GM18498 (cell line): ENCODE measurements at regions not wholly inside any gene's neighbourhood (a gene's known extent, or its start where the extent isn't known, plus 50 kb on each side); places are given as distances from the start of the nearest gene placed in this dataset.

Experiments used
- ATAC-seq: cut with Tn5 transposase; IDR thresholded peaks from one replicate; pipeline ENCODE4 v1.9.1; 2021; ENCODE audit warnings: mild to moderate bottlenecking, moderate library complexity; ENCODE audit not compliant: unreplicated experiment

GRCh38 chr22:22392131-22392530 lies 116.4 kb downstream of the ZNF280B start:
- ATAC-seq = no peak

DNA sequence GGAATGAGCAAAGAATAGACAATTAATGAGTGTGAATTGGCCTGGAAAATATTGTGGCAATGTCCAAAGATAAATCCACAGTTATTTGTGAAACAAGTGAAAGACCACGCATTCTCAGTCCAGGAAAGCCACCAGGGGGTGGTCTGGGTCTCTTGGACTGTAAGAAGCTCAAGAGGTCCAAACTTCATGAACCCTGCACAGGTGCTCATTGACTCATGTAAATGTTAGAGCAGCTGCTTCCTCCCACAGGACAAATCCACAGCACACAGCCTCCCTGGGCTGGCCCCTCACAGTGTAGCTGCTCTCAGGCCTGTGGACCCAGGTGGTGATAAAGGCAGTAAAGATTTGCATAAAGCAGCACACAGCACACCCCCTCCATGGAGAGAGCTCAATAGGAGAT lies 114.0 kb downstream of the ZNF280B start:
- no peak for ATAC-seq

DNA sequence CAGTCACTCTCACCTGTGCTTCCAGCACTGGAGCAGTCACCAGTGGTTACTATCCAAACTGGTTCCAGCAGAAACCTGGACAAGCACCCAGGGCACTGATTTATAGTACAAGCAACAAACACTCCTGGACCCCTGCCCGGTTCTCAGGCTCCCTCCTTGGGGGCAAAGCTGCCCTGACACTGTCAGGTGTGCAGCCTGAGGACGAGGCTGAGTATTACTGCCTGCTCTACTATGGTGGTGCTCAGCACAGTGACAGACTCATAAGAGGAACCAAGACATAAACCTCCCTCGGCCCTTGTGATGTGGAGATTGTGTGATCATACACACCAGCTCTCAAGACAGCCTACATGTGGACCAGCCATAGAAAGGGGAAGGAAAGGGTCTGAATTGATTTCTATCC lies 113.3 kb downstream of the ZNF280B start:
- ATAC-seq = no peak

GRCh38 chr22:22396741-22397291 lies 111.7 kb downstream of the ZNF280B start:
- ATAC-seq = no peak

- ATAC-seq = no peak
Observed at GRCh38 chr22:22397292-22397870, 111.2 kb downstream of the ZNF280B start.

DNA sequence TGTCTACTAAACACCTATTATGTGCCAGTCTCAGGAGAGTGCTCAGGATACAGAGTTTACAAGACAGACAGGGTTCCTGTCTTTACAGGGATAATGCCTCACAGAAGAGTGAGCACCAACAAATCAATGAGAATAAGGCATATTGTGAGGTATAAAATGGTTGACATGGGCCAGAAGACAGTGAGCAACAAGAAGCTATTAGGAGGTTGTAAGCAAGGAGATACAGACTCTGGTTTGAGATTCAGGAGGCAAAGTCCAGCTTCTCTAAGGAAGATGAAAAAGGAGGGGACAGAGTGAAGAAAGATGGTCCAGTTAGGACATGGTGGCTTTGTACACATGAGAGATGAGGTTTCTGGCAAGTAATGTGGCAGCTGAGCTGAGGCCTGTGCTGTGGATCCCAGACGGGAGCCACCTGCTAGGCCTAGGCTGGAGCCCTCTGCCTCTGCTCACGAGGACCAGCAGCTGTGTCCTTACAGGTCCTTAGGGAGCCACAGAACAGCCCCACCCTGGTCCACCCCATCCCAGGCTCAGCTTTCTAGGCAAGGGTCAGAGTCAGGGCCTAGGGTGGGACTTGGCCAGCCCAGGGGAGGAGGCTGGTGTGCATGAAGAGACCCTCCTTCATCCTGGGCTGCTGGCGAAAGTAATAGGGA lies 110.5 kb downstream of the ZNF280B start:
- no peak for ATAC-seq

GRCh38 chr22:22398530-22399327 lies 109.8 kb downstream of the ZNF280B start:
- ATAC-seq = no peak

DNA sequence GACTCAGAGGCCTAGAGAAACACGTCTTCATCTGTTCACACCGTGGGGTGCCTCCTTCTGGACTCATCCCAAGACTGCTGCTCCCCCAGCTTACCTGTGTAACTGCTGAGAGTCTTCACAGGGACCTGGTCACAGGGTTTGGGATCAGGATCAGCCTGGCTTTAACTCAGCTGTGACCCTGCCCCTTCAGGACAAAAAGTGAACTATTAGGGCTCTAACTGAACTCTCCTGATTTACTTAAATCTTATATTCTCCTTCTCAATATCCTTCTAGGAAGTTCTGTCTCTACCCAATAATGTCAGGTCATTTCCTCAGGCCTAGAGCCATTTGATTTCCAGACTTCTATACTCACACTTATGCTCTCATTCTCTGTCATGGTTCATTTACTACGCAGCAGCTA lies 108.4 kb downstream of the ZNF280B start:
- no peak for ATAC-seq

DNA sequence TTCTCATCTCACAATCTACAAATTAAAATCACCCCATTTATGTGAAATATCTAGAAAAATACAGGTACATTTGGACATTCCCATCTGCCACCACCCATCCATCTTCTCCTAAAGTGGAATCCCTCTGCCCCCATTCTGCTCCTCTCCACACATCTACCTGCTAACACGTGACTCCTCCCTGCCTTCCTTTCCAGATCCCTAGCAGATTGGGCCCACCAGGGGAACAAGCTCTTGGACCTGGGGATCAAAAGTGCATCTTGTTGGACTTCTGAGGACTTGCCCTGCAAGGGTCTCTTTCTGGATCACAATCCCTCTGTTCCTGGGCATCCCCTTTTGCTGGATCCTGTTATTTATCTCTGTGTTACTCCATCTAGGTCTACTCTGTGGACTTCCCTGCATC lies 107.6 kb downstream of the ZNF280B start:
- ATAC-seq = no peak

DNA sequence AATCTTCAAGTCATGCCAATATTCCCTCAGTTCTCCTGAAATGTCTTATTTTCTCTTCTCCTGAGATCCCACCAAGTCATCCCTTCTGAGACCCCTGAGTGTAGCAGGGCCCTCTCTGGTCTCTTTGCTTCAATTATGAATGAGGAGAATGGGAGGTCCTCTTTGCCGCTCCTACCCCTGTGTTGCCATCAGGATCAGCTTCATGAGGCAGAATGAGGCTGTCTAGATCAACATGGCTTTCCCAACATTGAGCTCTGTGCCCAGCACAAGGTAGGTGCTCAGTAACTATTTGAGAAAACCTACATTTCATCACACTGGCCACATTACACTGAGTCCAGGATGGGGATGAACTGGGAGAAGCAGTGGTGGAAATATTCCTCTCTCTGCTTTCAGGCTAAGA lies 107.2 kb downstream of the ZNF280B start:
- ATAC-seq = no peak

GRCh38 chr22:22403306-22403705 lies 105.2 kb downstream of the ZNF280B start:
- ATAC-seq = no peak

GRCh38 chr22:22403771-22404170 lies 104.8 kb downstream of the ZNF280B start:
- ATAC-seq = no peak

- no peak for ATAC-seq
Observed at GRCh38 chr22:22404598-22405284, 103.8 kb downstream of the ZNF280B start.

DNA sequence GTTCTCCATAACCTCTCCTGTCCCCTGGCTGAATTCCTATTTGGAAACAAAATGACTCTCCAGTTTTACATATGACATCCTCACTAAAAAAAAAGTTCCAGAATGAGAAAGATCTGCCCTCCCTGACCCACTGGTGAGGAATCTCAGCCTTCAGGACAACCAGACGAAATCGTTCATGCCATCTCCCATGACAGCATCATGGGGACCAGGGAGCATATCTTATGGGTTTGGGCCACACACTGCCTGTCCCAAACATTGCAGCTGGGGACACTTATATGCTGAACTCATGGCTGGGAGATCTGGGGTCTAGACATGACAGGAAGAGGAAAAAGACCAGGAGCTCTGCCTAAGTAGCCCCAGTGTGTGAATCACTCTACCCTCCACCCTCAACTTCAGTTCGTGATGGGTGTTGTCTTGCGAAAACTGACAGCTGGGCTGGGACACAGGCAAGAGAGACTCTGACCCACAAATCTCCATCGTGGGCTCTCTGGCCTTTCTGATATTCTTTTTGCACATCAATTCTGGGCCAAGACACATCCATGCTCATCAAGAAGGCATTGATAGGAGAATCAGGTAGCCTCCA lies 102.0 kb downstream of the ZNF280B start:
- ATAC-seq = no peak

DNA sequence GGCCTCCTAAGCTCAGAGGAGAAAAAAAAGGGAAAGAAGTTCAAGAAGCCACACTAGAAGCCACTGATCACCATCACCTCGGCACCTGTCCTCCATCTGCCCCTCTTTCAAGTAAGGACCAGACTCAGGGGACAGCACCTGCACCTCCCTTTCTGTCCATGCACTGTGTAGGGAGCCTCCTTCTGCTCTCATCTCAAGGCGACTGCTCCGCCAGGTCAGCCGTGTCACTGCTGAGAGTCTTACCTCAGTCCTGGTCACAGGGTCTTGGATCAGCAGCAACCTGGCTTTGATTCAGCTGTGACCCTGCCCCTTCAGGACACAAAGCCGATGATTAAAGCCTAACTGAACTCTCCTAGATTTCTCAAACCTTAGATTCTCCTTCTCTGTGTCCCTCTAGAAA lies 101.5 kb downstream of the ZNF280B start:
- ATAC-seq = no peak

GRCh38 chr22:22408269-22408668 lies 100.3 kb downstream of the ZNF280B start:
- no peak for ATAC-seq

DNA sequence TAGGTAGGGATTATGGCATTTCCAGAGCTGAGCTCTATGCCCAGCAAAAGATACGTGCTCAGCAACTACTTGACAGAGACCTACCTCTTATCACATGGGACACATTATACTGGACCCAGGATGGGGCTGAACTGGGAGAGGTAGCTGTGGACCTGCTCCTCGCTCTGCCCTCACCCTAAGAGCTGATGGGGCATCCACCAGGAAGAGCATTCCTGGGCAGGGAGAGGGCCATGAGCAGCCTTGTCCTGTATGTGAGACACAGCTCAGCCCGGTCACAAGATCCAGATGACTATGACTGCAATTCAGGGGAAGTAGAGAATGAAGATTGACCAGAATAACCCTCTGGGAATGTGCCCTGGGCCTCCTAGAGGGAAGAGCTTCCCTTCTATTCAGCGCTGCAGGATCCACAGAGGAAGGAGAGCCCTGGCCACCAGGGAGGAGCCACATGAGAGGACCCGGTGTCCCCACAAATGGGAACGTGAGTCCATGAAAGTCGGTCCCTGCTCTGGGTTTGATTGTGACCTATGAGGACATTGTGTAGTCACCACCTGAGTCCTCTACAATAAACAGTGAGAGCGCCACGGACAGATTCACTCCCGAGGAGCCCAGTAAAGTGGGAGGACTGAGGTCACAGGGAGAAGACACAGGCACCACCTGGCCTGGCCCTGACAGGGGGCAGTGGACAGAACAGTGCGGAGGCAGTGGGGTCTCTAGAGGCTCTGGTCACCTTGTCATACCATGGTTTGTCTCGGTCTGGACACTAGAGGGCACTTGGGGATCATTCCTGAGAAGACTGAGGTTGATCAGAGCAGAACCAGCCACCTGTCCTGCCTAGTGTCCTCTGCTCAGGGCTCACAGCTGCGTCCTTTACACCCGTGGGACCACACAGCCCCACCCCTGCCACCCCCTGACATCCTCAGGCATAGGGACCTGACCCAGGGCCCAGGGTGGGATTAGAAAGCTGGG lies 99.5 kb downstream of the ZNF280B start:
- ATAC-seq = no peak

- ATAC-seq = no peak
Observed at GRCh38 chr22:22410121-22410520, 98.4 kb downstream of the ZNF280B start.

GRCh38 chr22:22410677-22411076 lies 97.9 kb downstream of the ZNF280B start:
- no peak for ATAC-seq

DNA sequence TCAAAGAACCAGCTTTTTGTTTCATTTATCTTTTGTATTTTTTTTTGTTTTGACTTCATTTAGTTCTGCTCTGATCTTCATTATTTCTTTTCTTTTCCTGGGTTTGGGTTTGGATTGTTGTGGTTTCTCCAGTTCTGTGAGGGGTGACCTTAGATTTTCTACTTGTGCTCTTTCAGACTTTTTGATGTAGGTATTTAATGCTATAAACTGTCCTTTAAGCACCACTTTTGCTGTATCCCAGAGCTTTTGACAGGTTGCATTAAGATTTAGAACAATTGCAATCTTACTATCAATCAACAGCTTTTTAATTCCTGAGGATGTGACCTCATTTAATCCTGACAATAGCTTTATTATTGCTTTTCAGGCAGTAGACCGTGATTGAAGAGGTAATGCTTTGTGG lies 94.3 kb downstream of the ZNF280B start:
- ATAC-seq = no peak
